C4-2B (cell line): ENCODE measurements at regions not wholly inside any gene's neighbourhood (a gene's known extent, or its start where the extent isn't known, plus 50 kb on each side); places are given as distances from the start of the nearest gene placed in this dataset.

Experiments
- ZFX ChIP-seq: fragments of 450-650 bp; IDR thresholded peaks from 2 replicates; pipeline ENCODE4 v1.6.1; 2017
- TF ChIP-seq, protein P1 (sequence below): fragments of 450-650 bp; conservative IDR thresholded peaks from 2 replicates; pipeline ENCODE4 v1.5.1; 2017; ENCODE audit warnings: mild to moderate bottlenecking

DNA sequence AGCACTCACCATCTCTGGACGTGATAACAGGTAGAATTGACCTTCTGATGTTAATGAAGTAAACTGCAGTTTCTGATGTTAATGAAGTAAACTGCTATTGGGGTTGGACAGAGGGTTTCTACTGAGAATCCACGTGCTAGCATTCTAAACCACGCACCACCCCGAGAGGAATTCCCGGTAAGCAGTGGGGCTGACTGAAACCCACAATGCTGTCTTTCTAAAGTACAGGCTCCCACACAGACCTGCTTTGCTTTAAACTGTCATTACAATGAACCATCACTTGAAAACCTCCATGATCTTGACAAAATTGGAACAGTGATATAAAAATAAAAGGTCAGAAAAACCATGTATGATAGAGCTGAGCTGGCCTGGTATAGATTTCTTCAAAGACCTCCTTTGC, 559.0 kb downstream of the FGF9 start:
- TF ChIP-seq, protein P1, sequence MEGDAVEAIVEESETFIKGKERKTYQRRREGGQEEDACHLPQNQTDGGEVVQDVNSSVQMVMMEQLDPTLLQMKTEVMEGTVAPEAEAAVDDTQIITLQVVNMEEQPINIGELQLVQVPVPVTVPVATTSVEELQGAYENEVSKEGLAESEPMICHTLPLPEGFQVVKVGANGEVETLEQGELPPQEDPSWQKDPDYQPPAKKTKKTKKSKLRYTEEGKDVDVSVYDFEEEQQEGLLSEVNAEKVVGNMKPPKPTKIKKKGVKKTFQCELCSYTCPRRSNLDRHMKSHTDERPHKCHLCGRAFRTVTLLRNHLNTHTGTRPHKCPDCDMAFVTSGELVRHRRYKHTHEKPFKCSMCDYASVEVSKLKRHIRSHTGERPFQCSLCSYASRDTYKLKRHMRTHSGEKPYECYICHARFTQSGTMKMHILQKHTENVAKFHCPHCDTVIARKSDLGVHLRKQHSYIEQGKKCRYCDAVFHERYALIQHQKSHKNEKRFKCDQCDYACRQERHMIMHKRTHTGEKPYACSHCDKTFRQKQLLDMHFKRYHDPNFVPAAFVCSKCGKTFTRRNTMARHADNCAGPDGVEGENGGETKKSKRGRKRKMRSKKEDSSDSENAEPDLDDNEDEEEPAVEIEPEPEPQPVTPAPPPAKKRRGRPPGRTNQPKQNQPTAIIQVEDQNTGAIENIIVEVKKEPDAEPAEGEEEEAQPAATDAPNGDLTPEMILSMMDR: no peak
- no peak for TF ChIP-seq ZFX
